Mesodermal cell (in vitro differentiated cells): ENCODE measurements at regions not wholly inside any gene's neighbourhood (a gene's known extent, or its start where the extent isn't known, plus 50 kb on each side); places are given as distances from the start of the nearest gene placed in this dataset.
"Not testable (repeated sequence)": the region's sequence is repeated elsewhere in the genome, so short reads cannot be mapped to it uniquely, and the experiment has no call there.

Experiments used
- H3K27ac ChIP-seq: 2 replicates; pipeline ENCODE4 v1.7.0; 2013; ENCODE audit warnings: mild to moderate bottlenecking, low read depth, low read length, moderate library complexity; ENCODE audit not compliant: severe bottlenecking
- H3K36me3 ChIP-seq: 2 replicates; pipeline ENCODE4 v1.7.1; 2013; ENCODE audit warnings: mild to moderate bottlenecking, low read length, moderate library complexity; ENCODE audit not compliant: control insufficient read depth, insufficient read depth
- H3K4me1 ChIP-seq: one replicate; pipeline ENCODE4 v1.7.1; 2013; ENCODE audit warnings: mild to moderate bottlenecking, low read length; ENCODE audit not compliant: insufficient read depth, control insufficient read depth, poor library complexity, severe bottlenecking
- H3K4me3 ChIP-seq: 2 replicates; pipeline ENCODE4 v1.7.0; 2013; ENCODE audit warnings: low read length, control low read depth, mild to moderate bottlenecking; ENCODE audit not compliant: insufficient read depth, poor library complexity, severe bottlenecking; ENCODE audit errors: extremely low read depth
- H3K9me3 ChIP-seq: 2 replicates; pipeline ENCODE4 v1.7.1; 2013; ENCODE audit warnings: mild to moderate bottlenecking, low read length, moderate library complexity; ENCODE audit not compliant: control insufficient read depth
- WGBS, 2 experiments: methylation state at CpG; one replicate each; pipeline ENCODE4 v1.1.5; 2013; ENCODE audit warnings: missing lambda C conversion rate in 2 of 2; ENCODE audit not compliant: insufficient coverage in 2 of 2; 5-methylcytosine and 5-hydroxymethylcytosine counted together

DNA sequence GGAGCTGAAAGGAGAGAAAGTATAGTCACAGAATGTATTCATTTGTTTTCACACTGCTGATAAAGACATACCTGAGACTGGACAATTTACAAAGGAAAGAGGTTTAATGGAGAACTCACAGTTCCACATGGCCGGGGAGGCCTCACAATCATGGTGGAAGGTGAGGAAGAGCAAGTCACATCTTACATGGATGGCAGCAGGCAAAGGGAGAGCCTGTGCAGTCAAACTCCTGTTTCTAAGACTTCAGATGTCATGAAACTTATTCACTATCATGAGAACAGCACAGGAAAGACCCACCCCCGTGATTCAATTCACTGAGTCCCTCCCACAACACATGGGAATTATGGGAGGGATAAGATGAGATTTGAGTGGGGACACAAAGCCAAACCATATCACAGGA is 224.7 kb downstream of the LNPK start:
- not testable (repeated sequence) for H3K4me1 ChIP-seq, H3K36me3 ChIP-seq, H3K4me3 ChIP-seq, H3K9me3 ChIP-seq, H3K27ac ChIP-seq
- 67% methylated on average over 1 of the region's 2 CpGs; no CpG with 5 or more reads in 1 of the 2 experiments for WGBS, 2 experiments

DNA sequence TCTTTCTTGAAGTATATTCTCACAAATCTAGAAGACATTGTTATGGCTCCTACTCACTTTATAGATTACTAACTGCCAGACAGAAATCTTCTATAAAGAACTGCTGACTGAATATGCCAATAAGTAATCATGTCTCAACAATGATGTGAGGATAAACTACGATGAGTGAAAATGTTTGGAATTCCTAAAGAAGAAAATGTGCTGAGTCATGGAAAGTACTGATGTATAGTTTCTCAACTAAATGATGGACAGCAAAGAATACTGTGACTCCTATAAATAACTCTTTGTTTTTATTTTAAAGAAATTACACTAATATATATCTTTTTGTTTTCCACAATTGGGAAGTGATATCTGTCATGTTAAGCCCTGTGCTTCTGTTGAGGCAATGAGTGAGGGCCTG is 232.9 kb downstream of the LNPK start:
- Histone ChIP-seq H3K4me1 (no peaks in the 10 kb centered on the region), H3K9me3 (peaks cover 5% of the 10 kb centered on the region), H3K27ac (no peak overlapping the region), H3K36me3 (no peaks in the 10 kb centered on the region), H3K4me3 (no peak overlapping the region)
- WGBS, 2 experiments: 100% methylated on average over 1 of the region's 1 CpG; no CpG with 5 or more reads in 1 of the 2 experiments

GRCh38 chr2:175766880-175767279 is 235.2 kb downstream of the LNPK start:
- no peak overlapping the region for H3K4me3 ChIP-seq
- H3K9me3 ChIP-seq: peaks cover 5% of the 10 kb centered on the region
- no peak overlapping the region for H3K27ac ChIP-seq
- 77 to 78% methylated on average over 3 of the region's 3 CpGs for WGBS, 2 experiments
- H3K36me3 ChIP-seq: no peaks in the 10 kb centered on the region
- no peaks in the 10 kb centered on the region for H3K4me1 ChIP-seq

DNA sequence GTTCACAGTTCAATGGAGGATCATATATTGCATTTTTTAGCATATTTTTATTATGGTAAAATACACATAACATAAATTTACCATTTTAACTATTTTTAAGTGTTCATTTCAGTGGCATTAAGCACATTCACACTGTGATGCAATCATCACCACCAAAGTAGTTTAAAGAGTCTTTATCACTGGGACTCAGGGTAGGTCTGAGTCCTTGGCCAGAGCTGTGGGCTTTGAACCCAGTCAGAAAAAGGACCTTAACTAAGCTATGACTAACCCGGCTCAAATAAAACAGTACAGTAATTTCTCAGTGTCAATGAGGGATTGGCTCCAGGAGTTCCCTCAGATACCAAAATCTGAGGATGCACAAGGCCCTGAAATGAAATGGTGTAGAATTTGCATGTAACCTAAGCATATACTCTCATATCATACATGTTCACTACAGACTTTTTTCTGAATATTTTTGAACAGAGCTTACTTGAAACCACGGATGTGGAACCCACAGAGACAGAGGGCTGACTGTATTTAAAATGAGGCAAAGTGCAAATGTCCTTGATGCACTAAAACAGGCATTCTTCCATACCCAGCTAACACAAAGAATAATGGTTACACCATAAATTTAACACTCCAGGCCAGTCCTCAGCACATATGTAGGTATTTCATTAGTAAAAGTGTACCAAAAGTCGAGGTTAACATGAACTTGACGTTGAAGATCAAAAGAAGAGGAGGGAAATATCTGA is 246.2 kb downstream of the LNPK start:
- Histone ChIP-seq H3K9me3 (no peaks in the 10 kb centered on the region), H3K27ac (no peak overlapping the region), H3K4me3 (no peak overlapping the region), H3K4me1 (no peaks in the 10 kb centered on the region), H3K36me3 (no peaks in the 10 kb centered on the region)
- WGBS, 2 experiments: 80 to 81% methylated on average over 1 to 2 of the region's 4 CpGs

DNA sequence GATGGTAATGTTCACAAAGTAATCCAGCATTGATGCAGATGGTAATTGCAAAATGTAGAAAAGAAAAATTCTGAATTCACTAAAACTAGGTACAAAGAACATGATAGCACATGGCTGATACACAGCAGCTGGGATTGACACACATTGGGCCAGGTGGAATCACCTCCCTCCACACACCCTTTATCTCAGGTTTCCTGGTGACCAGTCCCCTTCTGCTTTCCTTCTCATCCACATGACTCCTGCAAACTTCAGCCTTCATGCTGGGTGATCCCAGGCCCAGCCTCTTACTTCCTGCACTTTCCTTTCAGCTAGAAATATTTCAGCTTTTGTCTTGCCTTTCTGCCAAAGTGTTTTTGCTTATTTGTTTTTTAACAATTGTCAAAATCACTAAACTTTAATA is 246.9 kb downstream of the LNPK start:
- no peak overlapping the region for H3K27ac ChIP-seq
- H3K9me3 ChIP-seq: no peaks in the 10 kb centered on the region
- H3K36me3 ChIP-seq: no peaks in the 10 kb centered on the region
- no peaks in the 10 kb centered on the region for H3K4me1 ChIP-seq
- no peak overlapping the region for H3K4me3 ChIP-seq

DNA sequence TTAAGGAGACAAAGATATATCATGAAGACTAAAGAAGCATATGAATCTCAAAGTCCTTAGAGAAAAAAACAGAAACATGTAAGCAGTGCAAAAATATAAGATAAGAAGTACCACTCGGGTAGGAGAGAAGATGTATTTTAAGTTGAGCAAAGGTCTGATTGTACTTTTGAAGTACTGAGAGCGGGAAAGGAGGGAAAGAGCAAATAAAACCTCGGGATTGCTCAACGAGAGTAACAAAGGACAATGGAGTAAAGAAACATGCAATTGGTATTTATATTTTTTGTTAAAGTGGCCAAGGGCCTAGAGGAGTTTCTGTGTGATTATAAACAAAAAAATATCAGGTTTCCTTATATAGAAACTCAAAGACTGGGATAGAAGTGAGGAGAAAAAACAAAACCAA is 251.9 kb downstream of the LNPK start:
- no peaks in the 10 kb centered on the region for H3K9me3 ChIP-seq
- H3K36me3 ChIP-seq: no peaks in the 10 kb centered on the region
- H3K4me3 ChIP-seq: no peak overlapping the region
- no peaks in the 10 kb centered on the region for H3K4me1 ChIP-seq
- WGBS, 2 experiments: 85 to 88% methylated on average over 4 of the region's 4 CpGs
- H3K27ac ChIP-seq: no peak overlapping the region

DNA sequence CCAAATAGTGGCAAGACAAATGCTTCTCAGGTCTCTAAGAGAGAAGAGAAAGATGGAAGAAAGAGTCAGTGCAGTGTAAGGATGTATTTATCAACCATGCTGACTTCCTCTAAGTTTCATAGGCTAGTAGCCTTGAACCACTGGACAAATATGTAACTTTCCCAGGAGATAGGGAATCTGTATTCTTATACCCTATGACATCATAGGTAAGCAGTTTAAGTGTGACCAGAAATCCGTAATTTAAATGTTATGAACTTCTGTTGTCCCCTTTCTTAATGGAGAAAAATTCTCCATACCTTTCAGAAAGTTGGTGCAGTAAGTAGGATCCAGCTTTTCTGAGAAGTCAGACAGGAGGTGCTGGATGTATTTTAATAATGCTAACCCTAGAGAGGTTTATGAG is 256.2 kb downstream of the LNPK start:
- H3K4me1 ChIP-seq: no peaks in the 10 kb centered on the region
- WGBS, 2 experiments: no CpG with 5 or more reads among the region's 1 CpG
- no peaks in the 10 kb centered on the region for H3K36me3 ChIP-seq
- H3K4me3 ChIP-seq: no peak overlapping the region
- no peaks in the 10 kb centered on the region for H3K9me3 ChIP-seq
- no peak overlapping the region for H3K27ac ChIP-seq

DNA sequence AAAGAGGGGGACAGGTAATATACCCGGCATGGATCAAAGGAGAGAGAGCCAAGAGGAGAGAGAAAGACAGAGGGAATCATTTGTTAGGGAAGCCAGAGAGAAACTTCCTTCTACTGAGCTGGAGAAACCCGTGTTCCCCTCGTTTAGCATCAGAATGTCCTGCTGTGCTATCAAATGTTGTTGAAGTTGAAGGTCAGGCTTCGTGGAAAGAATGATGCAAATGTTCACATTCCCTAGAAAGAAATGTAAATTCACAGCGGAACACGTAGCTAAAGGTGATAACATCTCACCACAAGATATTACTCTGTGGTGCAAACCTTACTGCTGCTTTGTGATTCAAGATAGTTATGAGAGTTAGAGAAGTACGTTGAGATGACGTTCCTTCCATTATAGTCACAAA is 258.1 kb downstream of the LNPK start:
- no peaks in the 10 kb centered on the region for H3K36me3 ChIP-seq
- WGBS, 2 experiments: 9 to 45% methylated on average over 3 to 4 of the region's 8 CpGs

GRCh38 chr2:175743011-175743410 is 259.1 kb downstream of the LNPK start:
- no peaks in the 10 kb centered on the region for H3K36me3 ChIP-seq
- no peak overlapping the region for H3K27ac ChIP-seq
- H3K9me3 ChIP-seq: no peaks in the 10 kb centered on the region
- 60% methylated on average over 1 of the region's 1 CpG; no CpG with 5 or more reads in 1 of the 2 experiments for WGBS, 2 experiments
- H3K4me3 ChIP-seq: no peak overlapping the region
- H3K4me1 ChIP-seq: no peaks in the 10 kb centered on the region

More for the DNA sequence above, 258.1 kb downstream of the LNPK start:
- Histone ChIP-seq H3K4me1 (no peaks in the 10 kb centered on the region), H3K9me3 (no peaks in the 10 kb centered on the region), H3K4me3 (no peak overlapping the region), H3K27ac (no peak overlapping the region)

- no peak overlapping the region for H3K4me3 ChIP-seq
- H3K9me3 ChIP-seq: no peaks in the 10 kb centered on the region
- WGBS, 2 experiments: 87 to 91% methylated on average over 2 to 3 of the region's 3 CpGs
- H3K4me1 ChIP-seq: no peaks in the 10 kb centered on the region
- H3K36me3 ChIP-seq: no peaks in the 10 kb centered on the region
- H3K27ac ChIP-seq: no peak overlapping the region
These were observed 259.7 kb downstream of the LNPK start for GRCh38 chr2:175742367-175742766.

DNA sequence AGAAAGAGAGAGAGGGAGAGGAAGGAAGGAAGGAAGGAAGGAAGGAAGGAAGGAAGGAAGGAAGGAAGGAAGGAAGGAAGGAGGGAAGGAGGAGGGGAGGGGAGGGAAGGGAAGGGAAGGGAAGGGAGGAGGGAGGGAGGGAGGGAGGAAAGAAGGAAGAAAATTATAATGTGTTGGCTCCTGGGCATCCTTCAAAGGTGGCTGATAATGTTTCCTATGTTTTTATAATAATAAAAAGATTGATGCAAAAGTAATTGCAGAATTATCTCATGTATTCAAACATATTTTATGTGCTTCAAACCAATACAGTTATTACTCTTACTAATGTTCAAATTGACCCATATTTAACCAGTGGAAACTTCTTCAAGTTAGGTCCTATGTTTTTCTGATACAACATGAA is 260.9 kb downstream of the LNPK start:
- H3K27ac ChIP-seq: no peak overlapping the region
- H3K9me3 ChIP-seq: no peaks in the 10 kb centered on the region
- H3K4me3 ChIP-seq: no peak overlapping the region
- H3K36me3 ChIP-seq: no peaks in the 10 kb centered on the region
- no peaks in the 10 kb centered on the region for H3K4me1 ChIP-seq
